ENCODE measurements at regions not wholly inside any gene's neighbourhood (a gene's known extent, or its start where the extent isn't known, plus 50 kb on each side); places are given as distances from the start of the nearest gene placed in this dataset.

GRCh38 chr1:60864722-60865121, 217.6 kb upstream of the NFIA start:
- Histone ChIP-seq H3K36me3 (no peaks in the 10 kb centered on the region), H3K4me3 (no peak overlapping the region), H3K27ac (no peak overlapping the region), H3K27me3 (no peaks in the 10 kb centered on the region), H3K4me1 (peaks cover 0 to 5% (median 0%) of the 10 kb centered on the region in 4 donors), H3K9me3 (no peaks in the 10 kb centered on the region)
- WGBS, 2 donors: 95 to 96% methylated on average over 5 of the region's 5 CpGs
- intact Hi-C loops (cut with DNase I): no loop called here
- no peak for TF ChIP-seq POLR2A (IDR thresholded peaks at IDR 0.05)
- TF ChIP-seq POLR2AphosphoS5 (IDR thresholded peaks at IDR 0.05): no peak
- TF ChIP-seq CTCF (IDR thresholded peaks at IDR 0.05): no peak
- TF ChIP-seq EP300 (IDR thresholded peaks at IDR 0.05): no peak
- DNase-seq: no peak

- Histone ChIP-seq H3K4me1 (peaks cover 0 to 5% (median 0%) of the 10 kb centered on the region in 4 donors), H3K27ac (no peak overlapping the region), H3K4me3 (no peak overlapping the region), H3K27me3 (no peaks in the 10 kb centered on the region), H3K36me3 (no peaks in the 10 kb centered on the region), H3K9me3 (no peaks in the 10 kb centered on the region)
- DNase-seq: no peak
- TF ChIP-seq POLR2AphosphoS5 (IDR thresholded peaks at IDR 0.05) (no peak), CTCF (IDR thresholded peaks at IDR 0.05) (no peak), EP300 (IDR thresholded peaks at IDR 0.05) (no peak), POLR2A (IDR thresholded peaks at IDR 0.05) (no peak)
- 91 to 96% methylated on average over 1 of the region's 1 CpG for whole genome bisulfite sequencing, 2 donors
- intact Hi-C loops (cut with DNase I): no loop called here
These were observed 219.2 kb upstream of the NFIA start for GRCh38 chr1:60863131-60863530.

- DNase-seq: no peak
- 79 to 88% methylated on average over 5 of the region's 5 CpGs for WGBS, 2 donors
- H3K4me3 ChIP-seq: no peak overlapping the region
- intact Hi-C loops (cut with DNase I): no loop called here
- no peak for TF ChIP-seq POLR2A (IDR thresholded peaks at IDR 0.05)
- no peak for TF ChIP-seq CTCF (IDR thresholded peaks at IDR 0.05)
- no peak for TF ChIP-seq EP300 (IDR thresholded peaks at IDR 0.05)
- no peak for TF ChIP-seq POLR2AphosphoS5 (IDR thresholded peaks at IDR 0.05)
- H3K4me1 ChIP-seq: no peaks in the 10 kb centered on the region
- no peaks in the 10 kb centered on the region for H3K27me3 ChIP-seq
- H3K36me3 ChIP-seq: no peaks in the 10 kb centered on the region
- H3K9me3 ChIP-seq: no peaks in the 10 kb centered on the region
- H3K27ac ChIP-seq: no peak overlapping the region
These were observed 220.3 kb upstream of the NFIA start for GRCh38 chr1:60861961-60862567.

DNA sequence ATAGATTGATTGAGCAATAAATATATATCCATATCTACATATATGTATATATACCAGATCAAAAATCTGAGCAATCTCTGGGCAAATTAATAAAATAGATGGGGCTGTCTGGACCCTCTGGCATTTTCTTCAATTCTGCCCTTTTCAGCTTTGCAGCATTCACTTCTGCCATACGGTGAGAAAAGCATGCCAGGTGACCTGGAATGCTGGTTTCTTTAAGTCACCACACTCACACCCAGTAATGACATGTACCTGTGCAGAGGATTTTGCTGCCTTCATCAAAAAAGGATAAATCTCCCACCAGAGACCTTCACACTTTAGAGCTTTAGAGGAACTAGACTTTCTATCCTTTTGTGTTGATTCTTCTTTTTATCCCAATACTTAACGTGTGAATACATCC, 223.2 kb upstream of the NFIA start:
- no peak for TF ChIP-seq CTCF (IDR thresholded peaks at IDR 0.05)
- no peak for TF ChIP-seq EP300 (IDR thresholded peaks at IDR 0.05)
- TF ChIP-seq POLR2AphosphoS5 (IDR thresholded peaks at IDR 0.05): no peak
- TF ChIP-seq POLR2A (IDR thresholded peaks at IDR 0.05): no peak
- no peak for DNase-seq
- Histone ChIP-seq H3K27ac (no peak overlapping the region), H3K36me3 (no peaks in the 10 kb centered on the region), H3K27me3 (no peaks in the 10 kb centered on the region), H3K4me3 (no peak overlapping the region), H3K9me3 (no peaks in the 10 kb centered on the region), H3K4me1 (no peaks in the 10 kb centered on the region)
- WGBS, 2 donors: 81 to 87% methylated on average over 2 of the region's 2 CpGs
- intact Hi-C loops (cut with DNase I): no loop called here

DNA sequence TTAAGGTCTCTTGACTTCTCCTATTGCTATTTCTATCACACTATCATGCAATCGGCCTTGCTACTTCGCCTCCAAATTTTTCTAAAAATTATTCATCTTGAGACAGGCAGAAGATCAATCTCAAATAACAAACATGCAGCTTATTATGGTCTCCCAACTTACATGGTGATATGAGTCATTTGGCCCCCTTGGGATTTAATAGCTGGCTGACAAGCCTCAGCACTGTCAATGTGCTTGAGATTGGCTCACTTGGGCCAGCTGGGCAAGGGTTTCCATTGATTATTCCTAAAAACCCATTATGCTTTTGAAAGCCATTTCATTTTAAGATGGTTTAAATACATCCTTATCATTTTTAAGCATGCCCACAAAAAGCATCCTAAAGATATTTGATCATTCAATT, 224.5 kb upstream of the NFIA start:
- Histone ChIP-seq H3K9me3 (no peaks in the 10 kb centered on the region), H3K4me1 (peaks cover 0 to 6% (median 0%) of the 10 kb centered on the region in 4 donors), H3K27ac (no peak overlapping the region), H3K27me3 (no peaks in the 10 kb centered on the region), H3K36me3 (no peaks in the 10 kb centered on the region), H3K4me3 (no peak overlapping the region)
- intact Hi-C loops (cut with DNase I): no loop called here
- 91 to 96% methylated on average over 2 of the region's 2 CpGs for WGBS, 2 donors
- TF ChIP-seq CTCF (IDR thresholded peaks at IDR 0.05) (no peak), EP300 (IDR thresholded peaks at IDR 0.05) (no peak), POLR2A (IDR thresholded peaks at IDR 0.05) (no peak), POLR2AphosphoS5 (IDR thresholded peaks at IDR 0.05) (no peak)
- no peak for DNase-seq
